Testis (tissue), 2 donors: ENCODE measurements at regions not wholly inside any gene's neighbourhood (a gene's known extent, or its start where the extent isn't known, plus 50 kb on each side); places are given as distances from the start of the nearest gene placed in this dataset.

ENCODE experiments used
- POLR2A ChIP-seq: fragments of 450-650 bp; IDR thresholded peaks from one replicate; pipeline ENCODE4 v1.6.1; 2017; ENCODE audit warnings: antibody characterized with exemption, mild to moderate bottlenecking, moderate library complexity
- TF ChIP-seq, protein P1 (sequence below), 3 experiments: fragments of 450-650 bp in 2 of 3; fragments of 200-600 bp in 1 of 3; sonication (generic) in 1 of 3; IDR thresholded peaks; one replicate each; pipeline ENCODE4 v1.5.1; 2016 to 2019; ENCODE audit warnings: antibody characterized with exemption in 3 of 3, mild to moderate bottlenecking in 2 of 3, moderate library complexity in 1 of 3

DNA sequence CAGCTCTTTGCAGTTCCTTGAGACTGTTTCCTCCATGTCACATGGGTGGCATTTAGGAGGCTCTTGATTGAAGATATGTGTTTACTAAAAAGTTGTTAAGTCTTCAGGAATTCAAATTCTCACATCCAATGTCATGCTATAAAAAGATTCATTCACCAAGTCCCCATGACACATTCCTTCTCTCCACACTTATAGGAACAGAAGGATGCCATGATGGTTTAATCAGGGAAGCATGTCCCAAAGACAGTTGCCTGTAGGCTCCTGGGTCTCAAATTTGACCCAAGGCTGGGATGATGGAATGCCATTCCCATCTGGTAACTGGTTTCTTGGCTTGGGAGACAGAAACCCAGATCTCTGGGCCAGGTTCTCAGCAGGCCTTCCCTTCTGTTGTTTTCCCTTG lies 140.6 kb upstream of the SOX9 start:
- no peak for TF ChIP-seq POLR2A
- TF ChIP-seq, protein P1, sequence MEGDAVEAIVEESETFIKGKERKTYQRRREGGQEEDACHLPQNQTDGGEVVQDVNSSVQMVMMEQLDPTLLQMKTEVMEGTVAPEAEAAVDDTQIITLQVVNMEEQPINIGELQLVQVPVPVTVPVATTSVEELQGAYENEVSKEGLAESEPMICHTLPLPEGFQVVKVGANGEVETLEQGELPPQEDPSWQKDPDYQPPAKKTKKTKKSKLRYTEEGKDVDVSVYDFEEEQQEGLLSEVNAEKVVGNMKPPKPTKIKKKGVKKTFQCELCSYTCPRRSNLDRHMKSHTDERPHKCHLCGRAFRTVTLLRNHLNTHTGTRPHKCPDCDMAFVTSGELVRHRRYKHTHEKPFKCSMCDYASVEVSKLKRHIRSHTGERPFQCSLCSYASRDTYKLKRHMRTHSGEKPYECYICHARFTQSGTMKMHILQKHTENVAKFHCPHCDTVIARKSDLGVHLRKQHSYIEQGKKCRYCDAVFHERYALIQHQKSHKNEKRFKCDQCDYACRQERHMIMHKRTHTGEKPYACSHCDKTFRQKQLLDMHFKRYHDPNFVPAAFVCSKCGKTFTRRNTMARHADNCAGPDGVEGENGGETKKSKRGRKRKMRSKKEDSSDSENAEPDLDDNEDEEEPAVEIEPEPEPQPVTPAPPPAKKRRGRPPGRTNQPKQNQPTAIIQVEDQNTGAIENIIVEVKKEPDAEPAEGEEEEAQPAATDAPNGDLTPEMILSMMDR (IDR thresholded peaks at IDR 0.05): no peak
